ENCODE measurements at regions not wholly inside any gene's neighbourhood (a gene's known extent, or its start where the extent isn't known, plus 50 kb on each side); places are given as distances from the start of the nearest gene placed in this dataset.

DNA sequence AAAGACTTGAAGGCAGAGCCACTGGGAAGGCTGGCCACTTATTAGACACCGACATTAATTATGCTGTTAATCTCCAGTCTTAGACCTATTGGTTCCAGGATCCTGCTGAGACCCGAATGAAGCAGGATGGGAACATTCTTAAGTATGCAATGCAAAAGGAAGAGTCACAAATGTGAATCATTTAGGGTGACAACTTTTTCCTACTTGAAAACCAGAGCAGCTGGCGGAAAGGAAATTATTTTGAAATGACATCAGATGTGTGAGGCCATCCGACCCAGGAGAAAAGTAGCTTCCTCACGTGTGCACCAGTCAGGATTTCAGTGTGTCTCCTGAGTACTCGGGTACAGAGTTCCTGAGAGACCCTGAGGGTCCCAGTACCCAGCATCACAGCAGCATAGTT, 222.9 kb upstream of the NCKAP5 start:
- no peak for TF ChIP-seq ZFX (IDR thresholded peaks at IDR 0.05; ENCODE audit: borderline replicate concordance)
- TF ChIP-seq, protein P1, sequence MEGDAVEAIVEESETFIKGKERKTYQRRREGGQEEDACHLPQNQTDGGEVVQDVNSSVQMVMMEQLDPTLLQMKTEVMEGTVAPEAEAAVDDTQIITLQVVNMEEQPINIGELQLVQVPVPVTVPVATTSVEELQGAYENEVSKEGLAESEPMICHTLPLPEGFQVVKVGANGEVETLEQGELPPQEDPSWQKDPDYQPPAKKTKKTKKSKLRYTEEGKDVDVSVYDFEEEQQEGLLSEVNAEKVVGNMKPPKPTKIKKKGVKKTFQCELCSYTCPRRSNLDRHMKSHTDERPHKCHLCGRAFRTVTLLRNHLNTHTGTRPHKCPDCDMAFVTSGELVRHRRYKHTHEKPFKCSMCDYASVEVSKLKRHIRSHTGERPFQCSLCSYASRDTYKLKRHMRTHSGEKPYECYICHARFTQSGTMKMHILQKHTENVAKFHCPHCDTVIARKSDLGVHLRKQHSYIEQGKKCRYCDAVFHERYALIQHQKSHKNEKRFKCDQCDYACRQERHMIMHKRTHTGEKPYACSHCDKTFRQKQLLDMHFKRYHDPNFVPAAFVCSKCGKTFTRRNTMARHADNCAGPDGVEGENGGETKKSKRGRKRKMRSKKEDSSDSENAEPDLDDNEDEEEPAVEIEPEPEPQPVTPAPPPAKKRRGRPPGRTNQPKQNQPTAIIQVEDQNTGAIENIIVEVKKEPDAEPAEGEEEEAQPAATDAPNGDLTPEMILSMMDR (IDR thresholded peaks at IDR 0.05), result no peak
- H3K27ac ChIP-seq, result no peak overlapping the region

DNA sequence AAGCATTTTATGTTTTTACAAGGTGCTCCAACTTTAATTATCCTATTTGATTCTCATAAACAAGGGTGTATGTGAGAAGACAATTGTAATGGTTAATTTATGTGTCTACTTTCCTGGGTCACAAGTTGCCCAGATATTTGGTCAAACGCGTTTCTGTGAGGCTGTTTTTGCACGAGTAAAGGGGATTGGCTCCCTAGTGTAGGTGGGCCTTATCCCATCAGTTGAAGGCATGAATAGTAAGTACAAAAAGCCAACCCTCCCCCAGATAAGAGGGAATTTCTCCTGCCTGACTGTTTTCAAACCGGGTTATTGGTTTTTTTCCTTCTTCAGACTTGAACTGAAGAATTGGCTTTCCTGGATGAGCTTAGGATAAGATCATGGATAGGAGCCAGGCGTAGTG, 224.0 kb upstream of the NCKAP5 start:
- no peak overlapping the region for H3K27ac ChIP-seq
- TF ChIP-seq ZFX (IDR thresholded peaks at IDR 0.05; ENCODE audit: borderline replicate concordance), result no peak
- TF ChIP-seq, protein P1 (IDR thresholded peaks at IDR 0.05), result no peak

DNA sequence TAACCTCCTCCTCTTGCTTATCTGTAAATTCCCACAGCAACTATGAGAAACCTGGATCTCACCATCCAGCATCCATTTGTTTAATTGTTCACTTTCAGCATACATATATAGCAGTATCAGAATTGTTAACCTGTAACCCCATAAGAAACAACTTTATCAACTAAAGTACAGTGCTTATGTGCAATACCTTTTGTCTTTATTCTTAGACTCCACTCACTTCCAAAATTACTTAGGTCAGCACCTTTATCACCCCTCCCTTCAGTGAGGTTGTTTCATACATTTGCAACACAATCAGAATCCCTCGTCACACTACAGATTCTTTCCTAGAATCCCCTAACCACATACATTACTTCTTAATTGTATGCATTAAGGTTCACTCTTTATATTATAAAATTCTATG, 225.9 kb upstream of the NCKAP5 start:
- TF ChIP-seq, protein P1 (IDR thresholded peaks at IDR 0.05), result no peak
- no peak for TF ChIP-seq ZFX (IDR thresholded peaks at IDR 0.05; ENCODE audit: borderline replicate concordance)
- no peak overlapping the region for H3K27ac ChIP-seq

GRCh38 chr2:133801946-133802345, 233.7 kb upstream of the NCKAP5 start:
- TF ChIP-seq, protein P1 (IDR thresholded peaks at IDR 0.05), result no peak
- TF ChIP-seq ZFX (IDR thresholded peaks at IDR 0.05; ENCODE audit: borderline replicate concordance), result no peak
- no peak overlapping the region for H3K27ac ChIP-seq

- no peak overlapping the region for H3K27ac ChIP-seq
- TF ChIP-seq, protein P1 (IDR thresholded peaks at IDR 0.05), result no peak
- TF ChIP-seq ZFX (IDR thresholded peaks at IDR 0.05; ENCODE audit: borderline replicate concordance), result no peak
Measured at GRCh38 chr2:133802409-133803039, 234.3 kb upstream of the NCKAP5 start.

GRCh38 chr2:133806564-133806963, 238.3 kb upstream of the NCKAP5 start:
- no peak overlapping the region for H3K27ac ChIP-seq
- TF ChIP-seq ZFX (IDR thresholded peaks at IDR 0.05; ENCODE audit: borderline replicate concordance), result no peak
- TF ChIP-seq, protein P1 (IDR thresholded peaks at IDR 0.05), result no peak

DNA sequence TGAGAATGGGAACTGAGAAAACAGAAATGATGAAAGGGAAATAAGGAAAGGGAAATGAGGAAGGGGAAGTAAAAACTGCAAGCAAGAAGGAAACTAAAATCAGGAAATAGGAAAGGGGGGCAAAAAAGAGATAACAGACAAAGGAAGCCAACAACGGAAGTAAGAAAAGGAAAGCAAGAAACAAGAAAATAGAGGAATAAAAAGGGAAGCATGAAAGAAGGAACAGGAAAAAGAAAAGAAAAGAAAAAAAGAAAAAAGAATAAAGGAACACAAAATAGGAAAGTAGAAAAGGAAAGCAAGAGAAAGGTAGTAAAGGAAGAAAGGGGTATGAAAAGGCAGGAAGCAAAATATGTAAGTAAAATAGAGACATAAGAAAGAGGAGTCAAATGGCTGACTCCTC, 241.2 kb upstream of the NCKAP5 start:
- TF ChIP-seq ZFX (IDR thresholded peaks at IDR 0.05; ENCODE audit: borderline replicate concordance), result no peak
- TF ChIP-seq, protein P1 (IDR thresholded peaks at IDR 0.05), result no peak

More for the DNA sequence above, 241.2 kb upstream of the NCKAP5 start:
- H3K27ac ChIP-seq, result no peak overlapping the region

Measured in 22Rv1 (cell line).